Stimulated activated naive CD4-positive, alpha-beta T cell treated with Interleukin-2 at 50 U/mL for 16 hours (primary cell): ENCODE measurements at regions not wholly inside any gene's neighbourhood (a gene's known extent, or its start where the extent isn't known, plus 50 kb on each side); places are given as distances from the start of the nearest gene placed in this dataset.

Experiments used
- DNase-seq: peaks from one replicate; lab custom pipeline; 2025; lab: John Stamatoyannopoulos, UW

GRCh38 chr3:13266005-13266404 lies 154.1 kb downstream of the NUP210 start:
- DNase-seq = no peak

GRCh38 chr3:13265507-13265906 lies 154.6 kb downstream of the NUP210 start:
- no peak for DNase-seq

- DNase-seq = no peak
These were observed 155.1 kb downstream of the NUP210 start for GRCh38 chr3:13265016-13265415.

- DNase-seq = no peak
These were observed 155.7 kb downstream of the NUP210 start for GRCh38 chr3:13264468-13264795.

GRCh38 chr3:13263770-13264467 lies 156.2 kb downstream of the NUP210 start:
- DNase-seq = no peak

GRCh38 chr3:13262493-13263211 lies 157.5 kb downstream of the NUP210 start:
- no peak for DNase-seq

- DNase-seq = no peak
These were observed 158.2 kb downstream of the NUP210 start for GRCh38 chr3:13261892-13262291.

GRCh38 chr3:13261104-13261830 lies 158.9 kb downstream of the NUP210 start:
- DNase-seq = no peak

GRCh38 chr3:13260259-13261103 lies 159.6 kb downstream of the NUP210 start:
- no peak for DNase-seq

GRCh38 chr3:13259831-13260230 lies 160.3 kb downstream of the NUP210 start:
- no peak for DNase-seq

GRCh38 chr3:13258986-13259514 lies 161.1 kb downstream of the NUP210 start:
- no peak for DNase-seq

- no peak for DNase-seq
These were observed 161.8 kb downstream of the NUP210 start for GRCh38 chr3:13258280-13258679.

GRCh38 chr3:13257666-13258065 lies 162.5 kb downstream of the NUP210 start:
- DNase-seq = no peak

- DNase-seq = no peak
These were observed 163.3 kb downstream of the NUP210 start for GRCh38 chr3:13256845-13257244.

GRCh38 chr3:13254028-13254951 lies 165.8 kb downstream of the NUP210 start:
- no peak for DNase-seq

- no peak for DNase-seq
These were observed 166.7 kb downstream of the NUP210 start for GRCh38 chr3:13253208-13253937.

GRCh38 chr3:13252207-13252606 lies 167.9 kb downstream of the NUP210 start:
- DNase-seq = no peak

GRCh38 chr3:13251166-13251903 lies 168.8 kb downstream of the NUP210 start:
- no peak for DNase-seq

- no peak for DNase-seq
These were observed 170.3 kb downstream of the NUP210 start for GRCh38 chr3:13249664-13250390.
